T-helper 2 cell treated with Interferon-gamma antibody and Interleukin-4, amounts not matched to agents 100 ng/mL and 5 ng/mL, for 36 hours (primary cell): ENCODE measurements at regions not wholly inside any gene's neighbourhood (a gene's known extent, or its start where the extent isn't known, plus 50 kb on each side); places are given as distances from the start of the nearest gene placed in this dataset.

Experiments used
- intact Hi-C: fragments of 100-400 bp; cut with micrococcal nuclease; formaldehyde crosslinking; loops from one replicate; pipeline ENCODE4 v1.15.1; 2023

DNA sequence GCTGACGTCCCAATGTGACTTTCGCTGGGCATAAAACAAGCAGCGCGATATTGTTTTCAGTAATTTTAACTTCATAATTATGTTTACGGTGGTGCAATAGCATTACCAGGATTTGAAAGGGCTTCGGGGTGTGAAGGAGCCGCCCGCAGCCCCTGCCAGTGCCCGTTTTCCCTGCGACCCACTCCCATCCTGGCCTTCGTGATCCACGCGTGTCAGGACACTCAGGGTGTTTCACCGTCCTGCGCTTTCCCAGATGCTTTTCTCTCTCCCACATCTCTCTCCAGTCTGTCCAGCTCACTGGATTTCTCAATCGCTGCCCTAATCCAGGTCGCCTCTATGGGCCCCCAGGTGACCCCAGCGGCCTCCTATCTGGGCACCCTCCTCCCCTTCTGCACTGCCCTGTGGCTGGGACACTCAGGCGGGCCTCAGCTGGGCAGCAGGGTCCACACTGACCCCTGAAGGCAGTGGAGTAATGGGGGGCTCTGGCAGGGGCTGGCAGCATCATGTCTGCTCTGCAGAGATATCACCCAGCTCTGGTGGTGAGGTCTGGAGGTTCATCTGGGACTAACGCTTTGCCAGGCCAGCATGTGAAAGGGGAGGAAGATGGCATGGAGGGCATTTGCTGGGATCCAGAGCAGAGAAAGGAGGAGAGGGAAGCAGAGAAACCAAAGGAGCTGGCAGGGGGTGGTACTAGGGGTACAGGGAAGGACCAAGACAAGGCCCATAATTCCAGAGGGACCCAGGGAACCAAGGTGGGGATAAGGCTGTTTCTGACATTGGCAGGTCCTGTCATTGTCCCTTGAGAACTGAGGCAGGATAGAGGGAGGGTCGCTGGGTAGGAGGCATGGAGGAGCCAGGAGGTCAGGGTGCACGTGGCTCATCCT, 622.8 kb downstream of the BRD1 start:
- intact Hi-C loops, result no loop called here

GRCh38 chr22:49203859-49204598, 623.6 kb downstream of the BRD1 start:
- intact Hi-C loops, result no loop called here

GRCh38 chr22:49203091-49203858, 624.4 kb downstream of the BRD1 start:
- intact Hi-C loops, result no loop called here

DNA sequence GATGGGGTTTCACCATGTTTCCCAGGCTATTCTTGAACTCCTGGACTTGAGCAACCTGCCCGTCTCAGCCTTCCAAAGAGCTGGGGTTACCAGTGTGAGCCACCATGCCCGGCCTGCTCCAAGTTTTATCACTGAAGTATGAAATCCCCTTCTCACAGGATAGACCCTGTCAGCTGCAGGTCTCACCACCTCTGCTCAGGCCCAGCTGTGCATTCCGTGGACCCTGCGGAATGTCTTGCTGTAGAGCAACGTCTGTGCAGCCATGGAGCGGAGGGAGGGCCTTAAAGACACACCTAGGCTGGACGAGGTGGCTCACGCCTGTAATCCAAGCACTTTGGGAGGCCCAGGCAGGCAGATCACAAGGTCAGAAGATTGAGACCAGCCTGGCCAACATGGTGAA, 625.4 kb downstream of the BRD1 start:
- intact Hi-C loops, result no loop called here

- intact Hi-C loops, result no loop called here
These were observed 626.4 kb downstream of the BRD1 start for GRCh38 chr22:49201046-49201970.

DNA sequence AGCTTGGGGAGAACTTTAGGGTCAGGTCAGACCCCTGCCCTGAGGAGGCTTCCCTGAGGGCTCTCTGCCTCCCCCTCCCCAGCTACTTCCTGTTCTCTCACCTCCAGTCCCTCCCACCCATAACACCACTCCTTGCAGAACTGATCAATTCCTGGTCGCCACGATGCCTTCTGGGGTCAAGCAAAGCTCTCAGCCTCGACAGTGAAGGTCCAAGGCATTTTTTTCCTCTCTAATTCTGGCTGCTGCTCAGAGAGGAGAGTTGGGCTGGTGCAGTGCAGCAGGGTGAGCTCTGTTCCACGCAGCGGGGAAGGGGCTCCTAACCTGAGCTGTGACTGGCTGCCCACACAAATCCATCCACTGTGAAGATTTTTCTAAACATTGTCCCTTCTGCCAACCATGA, 628.4 kb downstream of the BRD1 start:
- intact Hi-C loops, result no loop called here

GRCh38 chr22:49198705-49199084, 629.0 kb downstream of the BRD1 start:
- intact Hi-C loops, result no loop called here

DNA sequence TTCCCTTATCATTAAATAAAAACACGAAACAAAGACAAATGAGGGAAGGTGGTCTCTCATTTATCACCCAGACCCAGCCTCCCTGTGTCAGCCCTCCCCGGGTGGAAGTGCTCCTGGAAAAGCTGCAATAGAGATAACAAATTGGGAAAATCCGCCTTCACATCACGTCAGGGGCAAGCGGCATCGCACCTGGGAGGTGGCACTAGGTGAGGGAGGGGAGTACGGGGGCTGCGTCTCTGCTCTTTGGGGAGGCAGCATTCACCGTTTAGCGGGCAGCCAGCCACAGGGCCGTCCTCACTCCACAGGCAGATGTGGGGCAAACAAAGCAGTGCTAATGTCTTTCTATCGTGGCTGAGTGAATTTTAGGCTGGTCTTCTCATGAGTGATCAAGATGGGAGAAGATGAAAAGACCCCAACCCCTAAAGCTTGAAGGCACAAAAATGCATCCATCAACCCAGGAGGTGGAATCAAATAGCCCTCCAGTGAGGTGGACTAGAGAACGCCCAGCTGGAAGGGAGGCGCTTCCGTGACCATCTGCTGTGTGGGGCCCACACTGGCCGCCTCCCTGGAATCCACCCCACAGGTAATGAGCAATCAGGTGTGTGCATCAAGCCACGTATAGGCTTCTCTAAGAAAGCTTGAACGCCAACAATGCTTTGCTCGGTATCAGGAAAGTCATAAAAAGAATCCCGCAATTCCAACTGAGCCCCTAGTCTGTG, 629.5 kb downstream of the BRD1 start:
- intact Hi-C loops, result no loop called here

GRCh38 chr22:49197505-49197904, 630.2 kb downstream of the BRD1 start:
- intact Hi-C loops, result no loop called here

GRCh38 chr22:49196046-49196511, 631.6 kb downstream of the BRD1 start:
- intact Hi-C loops, result no loop called here

DNA sequence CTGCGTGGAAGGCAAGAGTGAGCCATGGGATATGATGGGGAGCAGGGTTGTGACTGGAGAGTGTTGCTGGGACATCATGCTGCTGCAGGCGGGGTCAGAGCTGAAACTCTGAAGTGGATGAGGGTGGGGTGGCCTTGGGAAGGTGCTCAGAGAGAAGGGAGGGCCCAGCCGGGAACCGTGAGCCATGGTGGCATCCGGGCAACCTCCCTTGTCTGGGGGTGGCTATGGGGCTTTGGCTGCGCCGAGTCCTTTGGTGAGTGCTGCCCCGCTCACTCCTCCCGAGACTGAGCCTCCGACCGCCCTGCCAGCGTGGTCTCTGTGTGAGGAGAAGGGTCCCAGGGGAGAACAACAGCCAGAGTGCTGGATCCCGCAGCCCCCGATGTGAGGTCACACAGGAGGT, 632.0 kb downstream of the BRD1 start:
- intact Hi-C loops, result no loop called here

DNA sequence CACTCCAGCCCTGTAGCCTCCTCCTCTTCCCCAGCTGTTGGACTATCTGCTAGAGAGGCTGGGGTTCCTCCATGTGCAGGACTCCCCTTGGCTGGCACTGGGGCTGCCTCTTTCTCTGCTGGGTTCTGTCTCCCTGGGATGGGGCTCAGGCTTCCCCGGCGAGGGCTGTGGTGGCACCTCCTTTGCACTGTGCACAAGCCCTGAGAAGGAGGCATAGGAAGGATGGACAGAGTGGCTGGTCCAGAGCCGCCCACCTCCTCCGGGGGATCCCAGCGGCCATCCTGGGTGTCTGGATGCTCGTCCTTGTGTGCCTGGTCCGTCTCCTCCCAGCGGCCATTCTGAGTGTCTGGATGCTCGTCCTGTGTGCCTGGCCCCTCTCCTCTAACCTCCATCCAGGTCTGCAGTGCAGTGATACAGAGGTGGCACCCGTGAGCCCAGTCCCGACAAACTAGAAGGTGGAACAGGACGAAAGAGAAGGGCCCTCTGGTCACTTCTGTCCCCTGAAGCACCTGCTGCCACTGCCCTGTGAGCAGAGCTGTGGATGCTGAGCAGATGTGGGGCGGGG, 633.7 kb downstream of the BRD1 start:
- intact Hi-C loops, result no loop called here

DNA sequence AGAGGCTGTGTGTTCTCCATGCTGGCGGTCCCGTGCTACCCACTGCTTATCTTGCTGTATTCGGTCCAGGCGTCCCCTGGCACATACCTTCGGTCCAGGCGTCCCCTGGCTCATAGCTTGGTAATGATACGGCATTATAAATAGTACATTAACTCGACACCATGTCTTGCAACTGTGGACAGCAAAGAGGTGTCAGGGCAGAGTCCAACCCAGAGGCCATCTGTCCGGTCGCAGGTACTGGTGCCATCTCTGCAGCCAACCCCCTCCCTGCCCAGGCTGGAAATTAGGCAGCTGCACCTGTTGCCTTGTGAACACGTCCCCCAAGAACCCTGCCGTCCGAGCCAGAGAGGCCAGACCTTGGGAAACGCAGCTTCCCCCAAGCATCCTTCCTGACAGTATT, 634.3 kb downstream of the BRD1 start:
- intact Hi-C loops, result no loop called here

DNA sequence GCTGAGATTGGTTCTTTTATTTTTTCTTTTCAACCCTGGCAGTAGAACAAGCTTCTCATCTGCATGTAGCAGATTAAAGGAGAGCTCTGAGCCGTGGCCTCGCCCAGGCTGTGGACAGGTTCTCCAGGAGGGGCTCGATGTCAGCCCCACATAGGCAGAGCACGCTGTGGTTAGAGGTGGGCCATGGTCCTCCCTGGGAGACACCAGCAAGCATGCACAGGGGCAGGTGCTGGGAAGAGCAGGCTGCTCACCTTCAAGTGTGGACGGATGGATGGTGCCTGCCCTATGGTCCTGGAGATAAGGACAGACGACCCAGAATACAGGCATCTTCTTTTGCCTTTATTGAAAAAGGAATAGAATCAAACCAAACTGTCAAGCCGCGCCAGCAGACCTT, 634.8 kb downstream of the BRD1 start:
- intact Hi-C loops, result no loop called here

GRCh38 chr22:49192180-49192856, 635.4 kb downstream of the BRD1 start:
- intact Hi-C loops, result no loop called here

DNA sequence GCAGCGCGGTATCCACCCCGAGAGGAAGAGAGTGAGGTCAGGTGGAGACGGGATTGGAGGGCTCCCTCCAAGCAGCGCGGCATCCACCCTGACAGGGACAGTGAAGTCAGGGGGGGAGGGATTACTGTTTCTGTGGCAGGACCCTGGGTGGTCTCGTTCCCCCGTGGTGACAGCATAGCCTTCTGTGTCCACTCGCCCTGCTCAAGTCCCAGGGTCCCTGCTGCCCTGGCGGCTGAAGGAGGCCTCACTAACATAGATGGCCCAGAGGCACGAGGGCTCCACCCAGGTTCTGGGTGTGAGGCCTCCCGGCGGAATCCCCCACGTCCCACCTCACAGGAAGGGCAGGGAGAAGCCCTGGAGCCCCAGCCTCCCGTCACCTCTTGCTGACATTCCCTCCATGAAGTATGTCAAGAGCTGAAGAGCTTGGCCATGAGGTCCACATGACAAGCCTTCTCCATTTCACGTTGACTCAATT, 636.1 kb downstream of the BRD1 start:
- intact Hi-C loops, result no loop called here

DNA sequence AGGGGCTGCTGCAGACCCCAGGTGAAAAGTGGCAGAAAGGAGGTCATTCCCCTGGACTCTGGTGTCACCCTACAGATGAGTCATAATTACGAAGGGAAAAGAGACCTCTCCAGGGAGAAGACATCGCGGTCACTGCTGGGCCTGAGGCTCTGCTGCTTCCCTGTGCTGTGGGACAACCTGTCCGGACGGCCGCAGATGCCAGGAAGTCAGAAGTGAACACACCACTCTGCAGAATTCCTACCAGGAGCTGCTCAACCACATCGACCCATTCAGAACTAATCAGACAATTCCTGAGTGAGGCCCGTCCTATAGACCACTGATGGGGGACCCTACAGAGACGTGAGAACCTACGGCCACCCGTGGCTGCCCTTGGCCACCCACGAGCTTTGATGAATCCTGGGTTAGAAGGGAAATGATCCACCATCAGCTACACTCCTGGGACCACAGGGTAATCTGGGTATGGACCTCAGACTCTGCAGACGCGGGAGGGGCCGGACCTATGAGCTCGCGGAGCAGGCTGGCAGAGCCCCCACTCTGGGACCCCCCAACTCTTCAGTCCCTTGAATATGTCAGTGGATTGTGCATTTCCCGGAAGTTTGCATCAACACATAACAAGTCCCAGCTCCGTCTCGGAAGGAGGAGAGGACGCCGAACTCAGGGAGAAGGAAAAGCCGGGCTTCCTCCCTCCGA, 636.7 kb downstream of the BRD1 start:
- intact Hi-C loops, result no loop called here

GRCh38 chr22:49189871-49190270, 637.8 kb downstream of the BRD1 start:
- intact Hi-C loops, result no loop called here

DNA sequence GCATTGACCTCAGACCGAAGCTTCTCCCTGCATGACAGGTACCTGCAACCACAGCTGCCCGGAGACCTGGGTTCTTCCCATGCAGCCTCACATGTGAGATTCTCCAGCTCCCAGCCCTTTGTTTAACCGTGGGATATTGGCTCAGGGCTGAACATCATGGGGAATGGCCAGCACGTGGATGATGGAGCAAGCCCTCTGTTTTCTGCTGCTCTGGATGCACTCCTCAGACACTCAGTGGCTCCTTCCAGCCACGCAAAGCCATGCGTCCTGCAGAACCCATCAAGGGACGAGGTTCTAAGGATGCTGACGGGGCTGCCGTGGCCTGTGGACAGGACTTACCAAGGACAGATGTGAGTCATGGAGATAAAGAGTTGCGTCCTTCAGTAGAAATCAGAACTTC, 639.1 kb downstream of the BRD1 start:
- intact Hi-C loops, result no loop called here
